SK-N-SH (cell line): ENCODE measurements at regions not wholly inside any gene's neighbourhood (a gene's known extent, or its start where the extent isn't known, plus 50 kb on each side); places are given as distances from the start of the nearest gene placed in this dataset.

Experiments
- EP300 ChIP-seq, 2 experiments: IDR thresholded peaks; 2 replicates each; pipeline versions ENCODE4 v1.4.0 to v1.6.1; 2012; ENCODE audit warnings: borderline replicate concordance in 1 of 2, low read depth in 1 of 2, low read length in 1 of 2
- GATA2 ChIP-seq: sonication (generic); formaldehyde crosslinking; IDR thresholded peaks from 2 replicates; pipeline ENCODE4 v1.5.0; 2020; ENCODE audit warnings: mild to moderate bottlenecking, missing genetic modification reagents
- RAD21 ChIP-seq: IDR thresholded peaks from 2 replicates; pipeline ENCODE4 v1.6.1; 2012; ENCODE audit warnings: mild to moderate bottlenecking, low read length
- RFX5 ChIP-seq: IDR thresholded peaks from 2 replicates; pipeline ENCODE4 v1.6.1; 2012; ENCODE audit warnings: mild to moderate bottlenecking, improper control_type of control experiment, low read length
- TF ChIP-seq, protein P1 (sequence below): fragments of 200-600 bp; sonication (generic); IDR thresholded peaks from 2 replicates; pipeline ENCODE4 v1.6.1; 2017; ENCODE audit warnings: antibody characterized with exemption, mild to moderate bottlenecking, moderate library complexity

- no peak for TF ChIP-seq RAD21
- no peak for TF ChIP-seq GATA2 (CRISPR knock-in tag)
- no peak for TF ChIP-seq EP300 (IDR thresholded peaks at IDR 0.05; ENCODE audit: borderline replicate concordance in 1 of 2, low read depth in 1 of 2, low read length in 1 of 2)
- TF ChIP-seq, protein P1, sequence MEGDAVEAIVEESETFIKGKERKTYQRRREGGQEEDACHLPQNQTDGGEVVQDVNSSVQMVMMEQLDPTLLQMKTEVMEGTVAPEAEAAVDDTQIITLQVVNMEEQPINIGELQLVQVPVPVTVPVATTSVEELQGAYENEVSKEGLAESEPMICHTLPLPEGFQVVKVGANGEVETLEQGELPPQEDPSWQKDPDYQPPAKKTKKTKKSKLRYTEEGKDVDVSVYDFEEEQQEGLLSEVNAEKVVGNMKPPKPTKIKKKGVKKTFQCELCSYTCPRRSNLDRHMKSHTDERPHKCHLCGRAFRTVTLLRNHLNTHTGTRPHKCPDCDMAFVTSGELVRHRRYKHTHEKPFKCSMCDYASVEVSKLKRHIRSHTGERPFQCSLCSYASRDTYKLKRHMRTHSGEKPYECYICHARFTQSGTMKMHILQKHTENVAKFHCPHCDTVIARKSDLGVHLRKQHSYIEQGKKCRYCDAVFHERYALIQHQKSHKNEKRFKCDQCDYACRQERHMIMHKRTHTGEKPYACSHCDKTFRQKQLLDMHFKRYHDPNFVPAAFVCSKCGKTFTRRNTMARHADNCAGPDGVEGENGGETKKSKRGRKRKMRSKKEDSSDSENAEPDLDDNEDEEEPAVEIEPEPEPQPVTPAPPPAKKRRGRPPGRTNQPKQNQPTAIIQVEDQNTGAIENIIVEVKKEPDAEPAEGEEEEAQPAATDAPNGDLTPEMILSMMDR = no peak
- TF ChIP-seq RFX5 = no peak
Measured at GRCh38 chr3:13266005-13266404, 154.1 kb downstream of the NUP210 start.
